ENCODE measurements at regions not wholly inside any gene's neighbourhood (a gene's known extent, or its start where the extent isn't known, plus 50 kb on each side); places are given as distances from the start of the nearest gene placed in this dataset.
"Not testable (repeated sequence)": the region's sequence is repeated elsewhere in the genome, so short reads cannot be mapped to it uniquely, and the experiment has no call there.

GRCh38 chr6:26745964-26746363, 86.4 kb upstream of the ZNF322 start:
- TF ChIP-seq POLR2A, POLR2AphosphoS5 (IDR thresholded peaks at IDR 0.05; ENCODE audit: low read depth, low read length): not testable (repeated sequence)

All from GM12892 (cell line).